ENCODE measurements at regions not wholly inside any gene's neighbourhood (a gene's known extent, or its start where the extent isn't known, plus 50 kb on each side); places are given as distances from the start of the nearest gene placed in this dataset.

GRCh38 chr7:68492359-68492690 lies 1106.0 kb upstream of the AUTS2 start:
- 96% methylated on average over 1 of the region's 1 CpG; no CpG with 5 or more reads in 1 of the 2 experiments for WGBS, 2 experiments (ENCODE audit: extremely low coverage in 1 of 2, insufficient coverage in 1 of 2, insufficient read length in 1 of 2, insufficient replicate concordance in 2 of 2, low coverage in 1 of 2, low lambda C conversion rate in 2 of 2, missing lambda C conversion rate in 1 of 2)
- TF ChIP-seq ATF3 (IDR thresholded peaks at IDR 0.05; ENCODE audit: insufficient read depth, low read depth, low read length) (no peak), SRF (IDR thresholded peaks at IDR 0.05; ENCODE audit: low read depth, low read length) (no peak), RXRA (IDR thresholded peaks at IDR 0.05; ENCODE audit: insufficient read depth, low read depth, low read length) (no peak), ZNF274 (IDR thresholded peaks at IDR 0.05; ENCODE audit: borderline replicate concordance, extremely low read depth, low read length) (no peak), KDM4A (IDR thresholded peaks at IDR 0.05; ENCODE audit: low read depth, low read length, severe bottlenecking) (no peak), GTF2F1 (IDR thresholded peaks at IDR 0.05; ENCODE audit: borderline replicate concordance, low read depth, low read length) (no peak), TAF7 (optimal IDR thresholded peaks at IDR 0.05; ENCODE audit: borderline replicate concordance, low read depth, low read length) (no peak), KDM1A (IDR thresholded peaks at IDR 0.05; ENCODE audit: borderline replicate concordance, low read length) (no peak), GABPA (IDR thresholded peaks at IDR 0.05; ENCODE audit: borderline replicate concordance, insufficient read depth, low read length) (no peak), ATF2 (IDR thresholded peaks at IDR 0.05; ENCODE audit: low read length) (no peak), TEAD4 (IDR thresholded peaks at IDR 0.05; ENCODE audit: low read depth, low read length) (no peak), POLR2A (IDR thresholded peaks at IDR 0.05; ENCODE audit: control extremely low read depth in 1 of 2, low read depth in 2 of 2, low read length in 2 of 2) (no peak), BCL11A (IDR thresholded peaks at IDR 0.05; ENCODE audit: low read depth in 2 of 2, low read length in 2 of 2) (no peak), SIRT6 (IDR thresholded peaks at IDR 0.05; ENCODE audit: low read length) (no peak)

More at GRCh38 chr7:68492359-68492690, 1106.0 kb upstream of the AUTS2 start:
- Histone ChIP-seq H3K23ac (ENCODE audit: insufficient read length) (no peak overlapping the region), H3K79me2 (ENCODE audit: control insufficient read depth in 1 of 2, insufficient read depth in 2 of 2, low read length in 2 of 2) (no peaks in the 10 kb centered on the region), H3K9me3 (ENCODE audit: insufficient read depth in 2 of 2, low read depth in 1 of 2, low read length in 1 of 2) (no peaks in the 10 kb centered on the region), H2BK120ac (replicated peaks; ENCODE audit: low read depth, low read length) (no peak overlapping the region), H3K4me2 (ENCODE audit: insufficient read depth in 1 of 2, low read depth in 2 of 2, low read length in 2 of 2) (no peak overlapping the region), H3K4me3 (ENCODE audit: extremely low read depth in 1 of 4, insufficient read depth in 2 of 4, low read depth in 3 of 4, low read length in 4 of 4) (no peak overlapping the region), H2AFZ (ENCODE audit: low read length) (no peak overlapping the region), H2AK5ac (ENCODE audit: low read depth, low read length) (no peak overlapping the region), H2BK12ac (ENCODE audit: low read depth, low read length) (no peak overlapping the region), H3K4ac (replicated peaks; ENCODE audit: insufficient read length, low read depth, low read length) (no peak overlapping the region), H4K91ac (replicated peaks; ENCODE audit: insufficient read length, low read length) (no peak overlapping the region), H3K4me1 (replicated peaks in 1 of 4; ENCODE audit: control insufficient read depth in 3 of 4, insufficient read depth in 4 of 4, low read length in 3 of 4) (peaks cover 0 to 2% (median 0%) of the 10 kb centered on the region in 4 experiments; a peak in 1 of 7 replicates), H4K5ac (ENCODE audit: insufficient read length, low read depth, low read length) (no peak overlapping the region), H3K23me2 (ENCODE audit: low read depth, low read length) (no peaks in the 10 kb centered on the region), H4K20me1 (replicated peaks in 1 of 2; ENCODE audit: control insufficient read depth in 1 of 2, insufficient read depth in 2 of 2, low read length in 2 of 2) (no peaks in the 10 kb centered on the region), H3K56ac (replicated peaks; ENCODE audit: insufficient read length, low read depth, low read length) (no peak overlapping the region), H3K14ac (ENCODE audit: insufficient read length) (no peak overlapping the region), H2BK15ac (ENCODE audit: low read length) (no peak overlapping the region), H3K27ac (ENCODE audit: low read depth, low read length) (no peak overlapping the region), H3K36me3 (ENCODE audit: control insufficient read depth in 2 of 4, insufficient read depth in 4 of 4, low read length in 3 of 4) (no peaks in the 10 kb centered on the region), H3K79me1 (ENCODE audit: low read depth, low read length) (no peaks in the 10 kb centered on the region), H4K8ac (ENCODE audit: extremely low read depth, insufficient read depth, low read length) (no peak overlapping the region), H2BK20ac (ENCODE audit: low read length) (no peak overlapping the region), H3K27me3 (replicated peaks in 1 of 4; ENCODE audit: control insufficient read depth in 3 of 4, extremely low read depth in 1 of 4, insufficient read depth in 3 of 4, low read length in 3 of 4) (peaks cover 0 to 1% (median 0%) of the 10 kb centered on the region in 4 experiments; a peak in 1 of 7 replicates), H3K9ac (replicated peaks in 1 of 4; ENCODE audit: extremely low read depth in 1 of 4, low read depth in 3 of 4, low read length in 3 of 4) (no peak overlapping the region), H2BK5ac (ENCODE audit: low read depth, low read length) (no peak overlapping the region), H3K18ac (ENCODE audit: extremely low read depth, low read length) (no peak overlapping the region)
- FAIRE-seq = no peak
- ChIA-PET POLR2A (ENCODE audit: partially characterized antibody) (no interaction called here), CTCF (ENCODE audit: partially characterized antibody) (no interaction called here)
- DNase-seq (ENCODE audit: low read depth in 1 of 2, low spot score in 2 of 2) = no peak

All from H1 (cell line).